ENCODE measurements at regions not wholly inside any gene's neighbourhood (a gene's known extent, or its start where the extent isn't known, plus 50 kb on each side); places are given as distances from the start of the nearest gene placed in this dataset.

- TF ChIP-seq CTCF (IDR thresholded peaks at IDR 0.05) = no peak
- no peak for TF ChIP-seq POLR2A (IDR thresholded peaks at IDR 0.05)
- WGBS (ENCODE audit: insufficient coverage, low coverage, low lambda C conversion rate, missing lambda C conversion rate) = 53% methylated on average over 4 of the region's 4 CpGs
- intact Hi-C loops (cut with DNase I) = no loop called here
- Histone ChIP-seq H3K9me3 (no peaks in the 10 kb centered on the region), H3K27ac (no peak overlapping the region), H3K4me1 (peaks cover 0 to 4% (median 0%) of the 10 kb centered on the region in 4 donors), H3K27me3 (no peaks in the 10 kb centered on the region), H3K4me3 (no peak overlapping the region), H3K36me3 (no peaks in the 10 kb centered on the region)
- peak; percentile 50 to 62 (median 57) for ATAC-seq
- no peak for DNase-seq
Observed at GRCh38 chr1:234750922-234751627, 141.1 kb upstream of the IRF2BP2 start.

GRCh38 chr1:234748713-234749112, 138.7 kb upstream of the IRF2BP2 start:
- ATAC-seq (no peak), DNase-seq (no peak)
- WGBS (ENCODE audit: insufficient coverage, low coverage, low lambda C conversion rate, missing lambda C conversion rate) = 80% methylated on average over 1 of the region's 1 CpG
- Histone ChIP-seq H3K4me3 (no peak overlapping the region), H3K36me3 (no peaks in the 10 kb centered on the region), H3K9me3 (no peaks in the 10 kb centered on the region), H3K27me3 (no peaks in the 10 kb centered on the region), H3K27ac (no peak overlapping the region), H3K4me1 (no peaks in the 10 kb centered on the region)
- no peak for TF ChIP-seq POLR2A (IDR thresholded peaks at IDR 0.05)
- TF ChIP-seq CTCF (IDR thresholded peaks at IDR 0.05) = no peak
- intact Hi-C loops (cut with DNase I) = no loop called here

GRCh38 chr1:234748066-234748465, 138.1 kb upstream of the IRF2BP2 start:
- intact Hi-C loops (cut with DNase I) = no loop called here
- DNase-seq = no peak
- no peaks in the 10 kb centered on the region for H3K4me1 ChIP-seq
- no peaks in the 10 kb centered on the region for H3K36me3 ChIP-seq
- no peak overlapping the region for H3K4me3 ChIP-seq
- ATAC-seq = peak in 1 of 4 donors; percentile 13
- no peaks in the 10 kb centered on the region for H3K27me3 ChIP-seq
- no peaks in the 10 kb centered on the region for H3K9me3 ChIP-seq
- WGBS (ENCODE audit: insufficient coverage, low coverage, low lambda C conversion rate, missing lambda C conversion rate) = 70% methylated on average over 7 of the region's 7 CpGs
- H3K27ac ChIP-seq = no peak overlapping the region
- TF ChIP-seq CTCF (IDR thresholded peaks at IDR 0.05) (no peak), POLR2A (IDR thresholded peaks at IDR 0.05) (no peak)

- ATAC-seq = no peak
- DNase-seq = no peak
- Histone ChIP-seq H3K4me3 (no peak overlapping the region), H3K9me3 (no peaks in the 10 kb centered on the region), H3K27ac (no peak overlapping the region), H3K27me3 (no peaks in the 10 kb centered on the region), H3K4me1 (no peaks in the 10 kb centered on the region), H3K36me3 (no peaks in the 10 kb centered on the region)
- 81% methylated on average over 7 of the region's 9 CpGs for WGBS (ENCODE audit: insufficient coverage, low coverage, low lambda C conversion rate, missing lambda C conversion rate)
- intact Hi-C loops (cut with DNase I) = no loop called here
- TF ChIP-seq POLR2A (IDR thresholded peaks at IDR 0.05) (no peak), CTCF (IDR thresholded peaks at IDR 0.05) (no peak)
Observed at GRCh38 chr1:234746798-234747196, 136.8 kb upstream of the IRF2BP2 start.
